Lung (tissue), 11 donors: ENCODE measurements at regions not wholly inside any gene's neighbourhood (a gene's known extent, or its start where the extent isn't known, plus 50 kb on each side); places are given as distances from the start of the nearest gene placed in this dataset.

Experiments
- ATAC-seq: fragments of 200-7000 bp; cut with Tn5 transposase; one replicate; pipeline ENCODE4 v1.9.1; 2020; ENCODE audit warnings: moderate number of reproducible peaks; ENCODE audit not compliant: insufficient read depth, low FRiP score
- DNase-seq, 3 donors: peaks; one replicate each; pipeline ENCODE4 v3.0.0-alpha.2; 2013 to 2017
- H3K27ac ChIP-seq, 2 donors: one replicate each; pipeline ENCODE4 v1.5.1; 2013; ENCODE audit warnings: mild to moderate bottlenecking in 2 of 2, moderate library complexity in 2 of 2, control low read depth in 1 of 2, inconsistent platforms in 1 of 2, low read depth in 1 of 2, low read length in 1 of 2
- H3K27me3 ChIP-seq, 3 donors: one replicate each; pipeline ENCODE4 v1.5.1; 2013; ENCODE audit warnings: low read length in 2 of 3; ENCODE audit not compliant: control insufficient read depth in 3 of 3, insufficient read depth in 3 of 3
- H3K36me3 ChIP-seq, 4 donors: one replicate each; pipeline ENCODE4 v1.5.1; 2013; ENCODE audit warnings: low read length in 4 of 4, mild to moderate bottlenecking in 1 of 4, moderate library complexity in 1 of 4; ENCODE audit not compliant: control insufficient read depth in 4 of 4, insufficient read depth in 4 of 4
- H3K4me1 ChIP-seq, 5 donors: one replicate each; pipeline ENCODE4 v1.5.1; 2013; ENCODE audit warnings: low read length in 5 of 5, mild to moderate bottlenecking in 2 of 5, moderate library complexity in 1 of 5; ENCODE audit not compliant: control insufficient read depth in 5 of 5, insufficient read depth in 5 of 5
- H3K4me3 ChIP-seq: one replicate; pipeline ENCODE4 v1.5.1; 2013; ENCODE audit warnings: mild to moderate bottlenecking, control low read depth, moderate library complexity
- H3K9ac ChIP-seq, 2 donors: one replicate each; pipeline ENCODE4 v1.5.1; 2013; ENCODE audit warnings: low read length in 2 of 2, control low read depth in 1 of 2; ENCODE audit not compliant: insufficient read depth in 1 of 2
- H3K9me3 ChIP-seq, 4 donors: one replicate each; pipeline ENCODE4 v1.5.1; 2013; ENCODE audit warnings: low read length in 3 of 4, mild to moderate bottlenecking in 1 of 4, moderate library complexity in 1 of 4; ENCODE audit not compliant: control insufficient read depth in 4 of 4, insufficient read depth in 3 of 4
- CTCF ChIP-seq: IDR thresholded peaks from 2 replicates; pipeline ENCODE4 v1.5.1; 2012; ENCODE audit warnings: mild to moderate bottlenecking; ENCODE audit errors: control extremely low read depth, extremely low read depth
- WGBS, 2 donors: extraction: QIAGEN DNeasy Blood & Tissue Kit; methylation state at CpG; one replicate each; pipeline ENCODE4 v1.1.7; 2013; 5-methylcytosine and 5-hydroxymethylcytosine counted together
- donor health status: control.
- donor health status: control.
- donor health status: Bipolar disorder and iron deficiency.
- donor health status: healthy.
- donor health status: DM: yes; HTN: yes; CAD: no.

DNA sequence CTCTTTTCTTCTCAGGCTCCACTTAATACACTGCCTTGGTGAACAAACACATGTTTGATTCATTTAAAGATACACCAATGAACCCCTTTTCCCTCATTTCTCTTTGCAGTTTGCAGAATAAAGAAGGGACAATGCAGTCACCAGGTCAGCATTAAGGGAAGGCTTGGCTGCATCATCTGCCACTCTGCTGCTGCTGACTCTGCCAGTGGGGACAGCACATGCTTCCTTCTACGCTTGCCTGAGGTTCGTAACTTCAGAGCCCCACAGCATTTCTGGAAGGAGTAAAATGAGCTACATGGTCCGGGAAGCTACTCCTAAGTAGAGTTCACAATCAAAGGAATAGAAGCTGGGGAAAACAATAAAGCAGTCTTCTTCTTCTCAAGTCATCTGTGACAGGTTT is 178.9 kb upstream of the GATB start:
- no peaks in the 10 kb centered on the region for H3K36me3 ChIP-seq
- H3K9ac ChIP-seq = no peak overlapping the region
- H3K27ac ChIP-seq = no peak overlapping the region
- ATAC-seq = no peak
- no peak overlapping the region for H3K4me3 ChIP-seq
- TF ChIP-seq CTCF = no peak
- no peaks in the 10 kb centered on the region for H3K9me3 ChIP-seq
- no peaks in the 10 kb centered on the region for H3K4me1 ChIP-seq
- WGBS, 2 donors = 86 to 90% methylated on average over 3 of the region's 3 CpGs
- no peaks in the 10 kb centered on the region for H3K27me3 ChIP-seq
- DNase-seq = no peak

GRCh38 chr4:151935411-151935810 is 174.6 kb upstream of the GATB start:
- no peak for TF ChIP-seq CTCF
- Histone ChIP-seq H3K9ac (no peak overlapping the region), H3K9me3 (no peaks in the 10 kb centered on the region), H3K4me3 (no peak overlapping the region), H3K27ac (no peak overlapping the region), H3K27me3 (no peaks in the 10 kb centered on the region), H3K36me3 (no peaks in the 10 kb centered on the region), H3K4me1 (no peaks in the 10 kb centered on the region)
- DNase-seq (no peak), ATAC-seq (no peak)
- 95 to 100% methylated on average over 1 of the region's 1 CpG for WGBS, 2 donors

- Histone ChIP-seq H3K9ac (no peak overlapping the region), H3K9me3 (no peaks in the 10 kb centered on the region), H3K4me1 (no peaks in the 10 kb centered on the region), H3K36me3 (no peaks in the 10 kb centered on the region), H3K4me3 (no peak overlapping the region), H3K27ac (no peak overlapping the region), H3K27me3 (no peaks in the 10 kb centered on the region)
- 90 to 92% methylated on average over 5 of the region's 5 CpGs for WGBS, 2 donors
- TF ChIP-seq CTCF = no peak
- ATAC-seq (no peak), DNase-seq (no peak)
Measured at GRCh38 chr4:151934766-151935165, 174.0 kb upstream of the GATB start.

GRCh38 chr4:151933122-151933827 is 172.5 kb upstream of the GATB start:
- no peak overlapping the region for H3K27ac ChIP-seq
- H3K4me1 ChIP-seq = no peaks in the 10 kb centered on the region
- H3K36me3 ChIP-seq = no peaks in the 10 kb centered on the region
- no peak overlapping the region for H3K9ac ChIP-seq
- no peaks in the 10 kb centered on the region for H3K27me3 ChIP-seq
- ATAC-seq (no peak), DNase-seq (no peak)
- WGBS, 2 donors = 85 to 90% methylated on average over 13 of the region's 13 CpGs
- no peak overlapping the region for H3K4me3 ChIP-seq
- H3K9me3 ChIP-seq = no peaks in the 10 kb centered on the region
- no peak for TF ChIP-seq CTCF
